ENCODE measurements at regions not wholly inside any gene's neighbourhood (a gene's known extent, or its start where the extent isn't known, plus 50 kb on each side); places are given as distances from the start of the nearest gene placed in this dataset.

- Histone ChIP-seq H3K9me3 (no peaks in the 10 kb centered on the region), H3K4me3 (ENCODE audit: low read depth, low read length) (no peak overlapping the region), H3K27me3 (no peaks in the 10 kb centered on the region; the same call in 1 of the 2 replicates), H3K4me1 (no peaks in the 10 kb centered on the region), H3K36me3 (no peaks in the 10 kb centered on the region)
- no peak for DNase-seq
- TF ChIP-seq CTCF (IDR thresholded peaks at IDR 0.05; ENCODE audit: low read depth, low read length): no peak
Observed at GRCh38 chr14:35971965-35972630, 146.0 kb downstream of the BRMS1L start.

GRCh38 chr14:35969310-35969709 is 143.2 kb downstream of the BRMS1L start:
- TF ChIP-seq CTCF (IDR thresholded peaks at IDR 0.05; ENCODE audit: low read depth, low read length): no peak
- Histone ChIP-seq H3K9me3 (no peaks in the 10 kb centered on the region), H3K4me3 (ENCODE audit: low read depth, low read length) (no peak overlapping the region), H3K4me1 (no peaks in the 10 kb centered on the region), H3K36me3 (no peaks in the 10 kb centered on the region), H3K27me3 (no peaks in the 10 kb centered on the region; the same call in 1 of the 2 replicates)
- no peak for DNase-seq

GRCh38 chr14:35965400-35965799 is 139.3 kb downstream of the BRMS1L start:
- Histone ChIP-seq H3K36me3 (no peaks in the 10 kb centered on the region), H3K4me1 (no peaks in the 10 kb centered on the region), H3K9me3 (no peaks in the 10 kb centered on the region), H3K4me3 (ENCODE audit: low read depth, low read length) (no peak overlapping the region), H3K27me3 (no peaks in the 10 kb centered on the region; the same call in 1 of the 2 replicates)
- DNase-seq: no peak
- TF ChIP-seq CTCF (IDR thresholded peaks at IDR 0.05; ENCODE audit: low read depth, low read length): no peak

GRCh38 chr14:35964697-35965286 is 138.7 kb downstream of the BRMS1L start:
- no peak for DNase-seq
- Histone ChIP-seq H3K4me3 (ENCODE audit: low read depth, low read length) (no peak overlapping the region), H3K27me3 (no peaks in the 10 kb centered on the region; the same call in 1 of the 2 replicates), H3K4me1 (no peaks in the 10 kb centered on the region), H3K36me3 (no peaks in the 10 kb centered on the region), H3K9me3 (no peaks in the 10 kb centered on the region)
- TF ChIP-seq CTCF (IDR thresholded peaks at IDR 0.05; ENCODE audit: low read depth, low read length): no peak

GRCh38 chr14:35963209-35963608 is 137.1 kb downstream of the BRMS1L start:
- Histone ChIP-seq H3K27me3 (no peaks in the 10 kb centered on the region; the same call in 1 of the 2 replicates), H3K36me3 (no peaks in the 10 kb centered on the region), H3K9me3 (no peaks in the 10 kb centered on the region), H3K4me1 (no peaks in the 10 kb centered on the region), H3K4me3 (ENCODE audit: low read depth, low read length) (no peak overlapping the region)
- TF ChIP-seq CTCF (IDR thresholded peaks at IDR 0.05; ENCODE audit: low read depth, low read length): peak; percentile 58
- no peak for DNase-seq

GRCh38 chr14:35961697-35962274 is 135.6 kb downstream of the BRMS1L start:
- Histone ChIP-seq H3K4me3 (ENCODE audit: low read depth, low read length) (no peak overlapping the region), H3K4me1 (no peaks in the 10 kb centered on the region), H3K36me3 (no peaks in the 10 kb centered on the region), H3K9me3 (no peaks in the 10 kb centered on the region), H3K27me3 (no peaks in the 10 kb centered on the region; the same call in 1 of the 2 replicates)
- no peak for TF ChIP-seq CTCF (IDR thresholded peaks at IDR 0.05; ENCODE audit: low read depth, low read length)
- no peak for DNase-seq
